Eye (tissue), 1 donor: ENCODE measurements at regions not wholly inside any gene's neighbourhood (a gene's known extent, or its start where the extent isn't known, plus 50 kb on each side); places are given as distances from the start of the nearest gene placed in this dataset.

Source experiments
- DNase-seq: peaks from one replicate; pipeline ENCODE4 v3.0.0-alpha.2; 2015

DNA sequence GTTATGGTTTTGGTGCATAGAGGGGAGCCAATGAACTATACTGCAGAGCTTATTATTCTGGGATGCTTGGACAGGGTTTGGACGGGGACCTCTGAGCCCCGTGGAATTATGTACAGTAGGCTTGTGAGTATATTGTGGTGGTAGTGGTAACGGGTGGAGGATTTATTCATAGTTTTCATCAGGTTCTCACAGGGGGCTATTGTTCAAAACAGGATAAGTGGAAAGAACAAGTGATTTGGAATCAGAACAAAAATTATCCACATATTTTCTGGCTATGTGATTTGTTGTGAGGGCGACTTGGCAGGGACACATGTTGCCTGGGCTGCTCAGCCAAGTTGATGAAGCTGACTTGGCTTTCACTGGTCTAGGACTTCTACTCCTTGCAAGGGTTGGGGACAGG, 64.6 kb upstream of the ELOVL5 start:
- no peak for DNase-seq

GRCh38 chr6:53412751-53413150, 64.0 kb upstream of the ELOVL5 start:
- no peak for DNase-seq

GRCh38 chr6:53412021-53412715, 63.4 kb upstream of the ELOVL5 start:
- no peak for DNase-seq

GRCh38 chr6:53411451-53411850, 62.7 kb upstream of the ELOVL5 start:
- DNase-seq = no peak

- no peak for DNase-seq
These were observed 61.9 kb upstream of the ELOVL5 start for GRCh38 chr6:53410508-53411258.

DNA sequence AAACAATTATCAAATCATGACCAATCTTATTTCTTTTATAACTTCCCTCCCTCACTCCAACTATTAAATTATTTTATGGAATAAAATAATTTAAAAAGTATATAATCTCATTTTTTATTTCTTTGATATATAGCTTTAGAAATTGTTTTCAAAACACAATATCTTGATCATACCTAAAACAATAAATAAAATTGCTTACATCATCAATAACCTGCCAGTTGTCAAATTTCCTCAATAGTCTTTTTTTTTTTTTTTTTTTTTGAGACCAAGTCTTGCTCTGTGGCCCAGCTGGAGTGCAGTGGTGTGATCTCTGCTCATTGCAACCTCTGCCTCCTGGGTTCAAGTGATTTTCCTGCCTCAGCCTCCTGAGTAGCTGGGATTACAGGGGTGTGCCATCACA, 60.1 kb upstream of the ELOVL5 start:
- DNase-seq = no peak

DNA sequence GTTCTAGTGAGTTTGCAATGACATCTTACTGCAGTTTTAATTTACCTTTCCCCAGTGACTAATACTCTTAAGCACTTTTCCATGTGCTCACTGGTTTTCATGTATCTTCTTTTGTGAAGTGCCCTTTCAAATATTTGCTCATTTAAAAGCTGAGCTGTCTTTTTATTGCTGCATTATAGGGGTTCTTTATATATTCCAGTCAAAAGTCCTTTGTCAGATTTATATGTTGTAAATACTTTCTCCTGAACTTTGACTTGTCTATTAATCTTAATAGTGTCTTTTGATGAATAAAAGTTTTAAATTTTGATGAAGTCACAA, 50.2 kb upstream of the ELOVL5 start:
- no peak for DNase-seq

- no peak for DNase-seq
These were observed 49.7 kb upstream of the ELOVL5 start for GRCh38 chr6:53398247-53399026.
